ENCODE measurements at regions not wholly inside any gene's neighbourhood (a gene's known extent, or its start where the extent isn't known, plus 50 kb on each side); places are given as distances from the start of the nearest gene placed in this dataset.
A peak's percentile ranks its signal among the peaks of the same experiment; 100 is the strongest.

- Histone ChIP-seq H3K9me3 (peaks cover 8% of the 10 kb centered on the region; the same call in 1 of the 2 replicates), H3K4me3 (ENCODE audit: low read depth, low read length) (no peak overlapping the region), H3K27me3 (replicated peaks; ENCODE audit: control insufficient read depth, insufficient read depth, low read length) (no peaks in the 10 kb centered on the region), H3K4me1 (peaks cover 6% of the 10 kb centered on the region), H3K36me3 (ENCODE audit: control insufficient read depth, insufficient read depth, low read length) (no peaks in the 10 kb centered on the region)
- no peaks in the 10 kb centered on the region for H3K36me3 Mint-ChIP-seq (ENCODE audit: insufficient read depth, unreplicated experiment)
- H3K27me3 Mint-ChIP-seq (ENCODE audit: insufficient read depth, unreplicated experiment) = no peaks in the 10 kb centered on the region
- peaks cover 10% of the 10 kb centered on the region for H3K4me1 Mint-ChIP-seq (ENCODE audit: low read depth, unreplicated experiment)
- H3K27ac Mint-ChIP-seq (ENCODE audit: unreplicated experiment) = no peak overlapping the region
- ChIA-PET CTCF (no interaction called here), POLR2A (no interaction called here)
- H3K4me3 Mint-ChIP-seq (ENCODE audit: unreplicated experiment) = no peak overlapping the region
- peaks cover 23% of the 10 kb centered on the region for H3K9me3 Mint-ChIP-seq (ENCODE audit: unreplicated experiment)
- DNase-seq = peak in 1 of 2 experiments; percentile 10
- no TSS peak for BruUV-seq (replicated peaks)
- intact Hi-C loops (cut with micrococcal nuclease; ENCODE audit: unreplicated experiment) = no loop called here
- no peak for TF ChIP-seq CTCF (IDR thresholded peaks at IDR 0.05; ENCODE audit: insufficient read depth in 1 of 2, low read depth in 1 of 2, low read length in 1 of 2, severe bottlenecking in 1 of 2, unreplicated experiment in 1 of 2)
These were observed 261.3 kb upstream of the RASGEF1B start for GRCh38 chr4:81732980-81733379.

- Histone ChIP-seq H3K36me3 (ENCODE audit: control insufficient read depth, insufficient read depth, low read length) (no peaks in the 10 kb centered on the region), H3K4me3 (ENCODE audit: low read depth, low read length) (no peak overlapping the region), H3K4me1 (peaks cover 35% of the 10 kb centered on the region), H3K9me3 (peaks cover 8% of the 10 kb centered on the region; the same call in 1 of the 2 replicates), H3K27me3 (replicated peaks; ENCODE audit: control insufficient read depth, insufficient read depth, low read length) (no peaks in the 10 kb centered on the region)
- intact Hi-C loops (cut with micrococcal nuclease; ENCODE audit: unreplicated experiment) = loop anchor here (2.0 kb wide), 1 partner anchor 40 kb away; no protein-coding TSS in a partner anchor
- Mint-ChIP-seq H3K4me1 (ENCODE audit: low read depth, unreplicated experiment) (peaks cover 39% of the 10 kb centered on the region), H3K9me3 (ENCODE audit: unreplicated experiment) (peaks cover 12% of the 10 kb centered on the region), H3K27ac (ENCODE audit: unreplicated experiment) (peak overlapping the region; percentile 51), H3K27me3 (ENCODE audit: insufficient read depth, unreplicated experiment) (no peaks in the 10 kb centered on the region), H3K36me3 (ENCODE audit: insufficient read depth, unreplicated experiment) (no peaks in the 10 kb centered on the region), H3K4me3 (ENCODE audit: unreplicated experiment) (peak overlapping the region; percentile 20)
- TF ChIP-seq CTCF (IDR thresholded peaks at IDR 0.05; ENCODE audit: insufficient read depth in 1 of 2, low read depth in 1 of 2, low read length in 1 of 2, severe bottlenecking in 1 of 2, unreplicated experiment in 1 of 2) = no peak
- POLR2A ChIA-PET = interaction anchor here (0.6 kb wide), 1 partner anchor 60 kb away, joined by 3 read pairs; no protein-coding TSS in a partner anchor
- DNase-seq = peak; percentile 62 to 67
- CTCF ChIA-PET = interaction anchor here (1.0 to 1.3 kb wide), 2 partner anchors 195 to 253 kb away, joined by 3 read pairs; partner anchors contain the start of gene RASGEF1B
- BruUV-seq (replicated peaks) = no TSS peak
These were observed 253.2 kb upstream of the RASGEF1B start for GRCh38 chr4:81724925-81725329.

GRCh38 chr4:81723927-81724587 lies 252.3 kb upstream of the RASGEF1B start:
- Histone ChIP-seq H3K27me3 (replicated peaks; ENCODE audit: control insufficient read depth, insufficient read depth, low read length) (no peaks in the 10 kb centered on the region), H3K36me3 (ENCODE audit: control insufficient read depth, insufficient read depth, low read length) (no peaks in the 10 kb centered on the region), H3K9me3 (peaks cover 6% of the 10 kb centered on the region; the same call in 1 of the 2 replicates), H3K4me1 (peaks cover 35% of the 10 kb centered on the region), H3K4me3 (ENCODE audit: low read depth, low read length) (no peak overlapping the region)
- H3K27me3 Mint-ChIP-seq (ENCODE audit: insufficient read depth, unreplicated experiment) = no peaks in the 10 kb centered on the region
- ChIA-PET CTCF (interaction anchor here (0.8 to 1.3 kb wide), 3 partner anchors 196 to 257 kb away, joined by 3 to 4 read pairs (median 3); partner anchors contain the start of gene RASGEF1B), POLR2A (no interaction called here)
- no peak overlapping the region for H3K27ac Mint-ChIP-seq (ENCODE audit: unreplicated experiment)
- intact Hi-C loops (cut with micrococcal nuclease; ENCODE audit: unreplicated experiment) = loop anchor here (2.0 kb wide), 2 partner anchors 41 to 121 kb away; no protein-coding TSS in a partner anchor
- peaks cover 39% of the 10 kb centered on the region for H3K4me1 Mint-ChIP-seq (ENCODE audit: low read depth, unreplicated experiment)
- no peaks in the 10 kb centered on the region for H3K36me3 Mint-ChIP-seq (ENCODE audit: insufficient read depth, unreplicated experiment)
- no TSS peak for BruUV-seq (replicated peaks)
- H3K9me3 Mint-ChIP-seq (ENCODE audit: unreplicated experiment) = peaks cover 12% of the 10 kb centered on the region
- TF ChIP-seq CTCF (IDR thresholded peaks at IDR 0.05; ENCODE audit: insufficient read depth in 1 of 2, low read depth in 1 of 2, low read length in 1 of 2, severe bottlenecking in 1 of 2, unreplicated experiment in 1 of 2) = no peak
- DNase-seq = no peak
- no peak overlapping the region for H3K4me3 Mint-ChIP-seq (ENCODE audit: unreplicated experiment)

All from Caco-2 (cell line).